Endothelial cell of umbilical vein (primary cell): ENCODE measurements at regions not wholly inside any gene's neighbourhood (a gene's known extent, or its start where the extent isn't known, plus 50 kb on each side); places are given as distances from the start of the nearest gene placed in this dataset.

ENCODE experiments used
- BruUV-seq: library from RNA; stranded (reverse); fragments of 400-500 nt; replicated peaks from 2 replicates; lab custom pipeline; 2021; lab: Mats Ljungman, UMichigan
- CTCF ChIA-PET: fragments of 300-600, 350-600 bp; sonication (Branson Sonifier 250); formaldehyde crosslinking; loops from one replicate; lab custom pipeline; 2021; ENCODE audit warnings: antibody characterized with exemption, inconsistent platforms; lab: Charles Lee
- POLR2A ChIA-PET: fragments of 300-600, 350-600 bp; sonication (Branson Sonifier 250); formaldehyde crosslinking; loops from one replicate; lab custom pipeline; 2021; ENCODE audit warnings: antibody characterized with exemption, inconsistent platforms; lab: Charles Lee
- DNase-seq: peaks from one replicate; pipeline ENCODE4 v3.0.0-alpha.2; 2011; ENCODE audit warnings: low read depth, low spot score
- FAIRE-seq: peaks from 2 replicates; lab custom pipeline; 2011; peaks lifted over from hg19 to GRCh38; lab: Jason Lieb, UNC
- H2AFZ ChIP-seq: 2 replicates; pipeline ENCODE4 v1.6.0; 2012; ENCODE audit warnings: low read depth, low read length, control low read depth, inconsistent platforms
- H3K27ac ChIP-seq: 2 replicates; pipeline ENCODE4 v1.5.1; 2011; ENCODE audit warnings: low read depth, mild to moderate bottlenecking, control low read depth, low read length, moderate library complexity; ENCODE audit not compliant: insufficient read depth
- H3K27me3 ChIP-seq, 2 experiments: 2 replicates each; pipeline versions ENCODE4 v1.6.0 to v1.6.1; 2011; ENCODE audit warnings: low read length in 2 of 2, mixed read lengths in 1 of 2; ENCODE audit not compliant: control insufficient read depth in 2 of 2, insufficient read depth in 2 of 2
- H3K36me3 ChIP-seq, 2 experiments: 2 replicates in 1 of 2; 3 replicates in 1 of 2; pipeline ENCODE4 v1.5.1; 2011; ENCODE audit warnings: low read length in 2 of 2, mild to moderate bottlenecking in 1 of 2, moderate library complexity in 1 of 2; ENCODE audit not compliant: control insufficient read depth in 2 of 2, insufficient read depth in 2 of 2; ENCODE audit errors: extremely low read depth in 1 of 2
- H3K4me1 ChIP-seq: 3 replicates; pipeline ENCODE4 v1.5.1; 2011; ENCODE audit warnings: mild to moderate bottlenecking, low read length; ENCODE audit not compliant: control insufficient read depth, insufficient read depth; ENCODE audit errors: extremely low read depth
- H3K4me2 ChIP-seq: 2 replicates; pipeline ENCODE4 v1.6.1; 2011; ENCODE audit warnings: low read length, control low read depth, mixed read lengths; ENCODE audit not compliant: insufficient read depth
- H3K4me3 ChIP-seq, 3 experiments: fragments of 200-600 bp in 1 of 3; sonication (generic), shearing (Covaris generic) in 1 of 3; replicated peaks in 1 of 3; 2 replicates each; pipeline ENCODE4 v1.5.1; 2011 to 2016; ENCODE audit warnings: control low read depth in 3 of 3, low read length in 3 of 3, mild to moderate bottlenecking in 2 of 3, inconsistent platforms in 1 of 3, low read depth in 1 of 3, moderate library complexity in 1 of 3; ENCODE audit not compliant: insufficient read depth in 1 of 3
- H3K79me2 ChIP-seq: 2 replicates; pipeline ENCODE4 v1.6.0; 2012; ENCODE audit warnings: low read length, inconsistent platforms; ENCODE audit not compliant: control insufficient read depth, insufficient read depth
- H3K9ac ChIP-seq: replicated peaks from 2 replicates; pipeline ENCODE3; 2011; ENCODE audit warnings: low read length, control low read depth; ENCODE audit not compliant: insufficient read depth; ENCODE audit errors: extremely low read depth
- H3K9me1 ChIP-seq: replicated peaks from 3 replicates; pipeline ENCODE4 v1.6.0; 2011; ENCODE audit warnings: mild to moderate bottlenecking, low read length; ENCODE audit not compliant: control insufficient read depth, insufficient read depth; ENCODE audit errors: extremely low read depth
- H3K9me3 ChIP-seq: replicated peaks from 2 replicates; pipeline ENCODE4 v1.5.1; 2012; ENCODE audit warnings: low read length, inconsistent platforms; ENCODE audit not compliant: control insufficient read depth, insufficient read depth
- H4K20me1 ChIP-seq: replicated peaks from 2 replicates; pipeline ENCODE3; 2011; ENCODE audit warnings: mild to moderate bottlenecking, low read length; ENCODE audit not compliant: control insufficient read depth, insufficient read depth; ENCODE audit errors: extremely low read depth
- CTCF ChIP-seq, 2 donors: IDR thresholded peaks; 1 replicate in 1 of 2; 2 replicates in 1 of 2; pipeline ENCODE4 v1.5.1; 2011; ENCODE audit warnings: low read length in 2 of 2, mild to moderate bottlenecking in 2 of 2, moderate library complexity in 2 of 2, control low read depth in 1 of 2, inconsistent platforms in 1 of 2, low read depth in 1 of 2; ENCODE audit not compliant: insufficient read depth in 1 of 2; ENCODE audit errors: extremely low read depth in 1 of 2
- EZH2 ChIP-seq: IDR thresholded peaks from 2 replicates; pipeline ENCODE4 v1.6.1; 2012; ENCODE audit warnings: borderline replicate concordance, low read depth, mild to moderate bottlenecking, moderate library complexity, low read length, inconsistent platforms; ENCODE audit not compliant: severe bottlenecking
- FOS ChIP-seq: IDR thresholded peaks from 2 replicates; pipeline ENCODE4 v1.6.1; 2011; ENCODE audit warnings: mild to moderate bottlenecking, low read length, moderate library complexity, borderline replicate concordance; ENCODE audit not compliant: insufficient read depth
- GATA2 ChIP-seq: IDR thresholded peaks from 2 replicates; pipeline ENCODE4 v1.7.0; 2011; ENCODE audit warnings: low read depth, mild to moderate bottlenecking, moderate library complexity, mixed read lengths, low read length; ENCODE audit not compliant: insufficient read length, insufficient read depth
- JUN ChIP-seq: IDR thresholded peaks from 2 replicates; pipeline ENCODE4 v1.6.1; 2011; ENCODE audit warnings: borderline replicate concordance, low read depth; ENCODE audit not compliant: insufficient read length, insufficient read depth
- MAX ChIP-seq: IDR thresholded peaks from 2 replicates; pipeline ENCODE4 v1.6.1; 2011; ENCODE audit not compliant: insufficient read depth, insufficient read length
- MYC ChIP-seq: IDR thresholded peaks from one replicate; pipeline ENCODE4 v1.6.1; 2011; ENCODE audit warnings: mild to moderate bottlenecking, low read depth, low read length
- POLR2A ChIP-seq: IDR thresholded peaks from 2 replicates; pipeline ENCODE4 v1.6.1; 2012; ENCODE audit warnings: low read depth, mild to moderate bottlenecking, control low read depth, low read length
- POLR2AphosphoS5 ChIP-seq: IDR thresholded peaks from 2 replicates; pipeline ENCODE4 v1.6.1; 2012; ENCODE audit warnings: low read depth, mild to moderate bottlenecking, control low read depth, low read length, moderate library complexity; ENCODE audit not compliant: insufficient read depth
- dilution Hi-C: fragments of 300-500 bp; cut with MboI; formaldehyde crosslinking; loops from one replicate; pipeline ENCODE4 v1.15.0; 2019; ENCODE audit warnings: low sequenced_read_pairs; ENCODE audit not compliant: extremely low pct_ligation_motif_present
- intact Hi-C: fragments of 100-400 bp; cut with micrococcal nuclease; formaldehyde crosslinking; loops from one replicate; pipeline ENCODE4 v1.10.0; 2022

- Histone ChIP-seq H3K4me1 (no peaks in the 10 kb centered on the region), H4K20me1 (no peaks in the 10 kb centered on the region), H3K9me1 (no peaks in the 10 kb centered on the region), H2AFZ (no peak overlapping the region), H3K9ac (no peak overlapping the region), H3K4me2 (no peak overlapping the region), H3K27me3 (no peaks in the 10 kb centered on the region), H3K4me3 (no peak overlapping the region), H3K9me3 (no peaks in the 10 kb centered on the region), H3K27ac (no peak overlapping the region), H3K79me2 (no peaks in the 10 kb centered on the region), H3K36me3 (no peaks in the 10 kb centered on the region)
- no peak for TF ChIP-seq EZH2
- TF ChIP-seq CTCF (IDR thresholded peaks at IDR 0.05; ENCODE audit: extremely low read depth in 1 of 2, insufficient read depth in 1 of 2, low read depth in 1 of 2, low read length in 2 of 2) = no peak
- no peak for TF ChIP-seq FOS
- TF ChIP-seq MYC = no peak
- TF ChIP-seq MAX = no peak
- TF ChIP-seq POLR2AphosphoS5 = no peak
- TF ChIP-seq GATA2 = no peak
- TF ChIP-seq POLR2A = no peak
- no peak for TF ChIP-seq JUN
- intact Hi-C loops = no loop called here
- dilution Hi-C loops = no loop called here
- POLR2A ChIA-PET = no interaction called here
- CTCF ChIA-PET = no interaction called here
- BruUV-seq = no TSS peak
- DNase-seq (no peak), FAIRE-seq (no peak)
Observed at GRCh38 chr5:97455996-97456395, 272.9 kb upstream of the RIOK2 start.
